Spleen (tissue), 7 donors: ENCODE measurements at regions not wholly inside any gene's neighbourhood (a gene's known extent, or its start where the extent isn't known, plus 50 kb on each side); places are given as distances from the start of the nearest gene placed in this dataset.

Experiments
- CTCF ChIP-seq, 11 experiments: fragments of 200-600 bp in 7 of 11; fragments of 450-650 bp in 4 of 11; sonication (generic) in 4 of 11; IDR thresholded peaks in 8 of 11; conservative IDR thresholded peaks in 3 of 11; 1 replicate in 7 of 11; 2 replicates in 4 of 11; pipeline versions ENCODE4 v1.4.0 to v1.8.0; 2016 to 2021; ENCODE audit warnings: antibody characterized with exemption in 11 of 11, inconsistent platforms in 4 of 11, mild to moderate bottlenecking in 1 of 11
- POLR2A ChIP-seq, 3 donors: fragments of 450-650 bp; IDR thresholded peaks; one replicate each; pipeline ENCODE4 v1.5.1; 2017; ENCODE audit warnings: antibody characterized with exemption in 3 of 3, mild to moderate bottlenecking in 1 of 3
- donor health status: DM: no; HTN: no; CAD: no; lungs with moderate emphysema.
- donor health status: DM: no; HTN: no; CAD: no.
- donor health status: DM: no; HTN: no; CAD: no.

GRCh38 chr7:109179601-109180000 is 609.9 kb downstream of the DNAJB9 start:
- TF ChIP-seq CTCF (IDR thresholded peaks at IDR 0.05 in 8 of 11, conservative IDR thresholded peaks at IDR 0.05 in 3 of 11) = no peak
- no peak for TF ChIP-seq POLR2A (IDR thresholded peaks at IDR 0.05)
